ENCODE measurements at regions not wholly inside any gene's neighbourhood (a gene's known extent, or its start where the extent isn't known, plus 50 kb on each side); places are given as distances from the start of the nearest gene placed in this dataset.

DNA sequence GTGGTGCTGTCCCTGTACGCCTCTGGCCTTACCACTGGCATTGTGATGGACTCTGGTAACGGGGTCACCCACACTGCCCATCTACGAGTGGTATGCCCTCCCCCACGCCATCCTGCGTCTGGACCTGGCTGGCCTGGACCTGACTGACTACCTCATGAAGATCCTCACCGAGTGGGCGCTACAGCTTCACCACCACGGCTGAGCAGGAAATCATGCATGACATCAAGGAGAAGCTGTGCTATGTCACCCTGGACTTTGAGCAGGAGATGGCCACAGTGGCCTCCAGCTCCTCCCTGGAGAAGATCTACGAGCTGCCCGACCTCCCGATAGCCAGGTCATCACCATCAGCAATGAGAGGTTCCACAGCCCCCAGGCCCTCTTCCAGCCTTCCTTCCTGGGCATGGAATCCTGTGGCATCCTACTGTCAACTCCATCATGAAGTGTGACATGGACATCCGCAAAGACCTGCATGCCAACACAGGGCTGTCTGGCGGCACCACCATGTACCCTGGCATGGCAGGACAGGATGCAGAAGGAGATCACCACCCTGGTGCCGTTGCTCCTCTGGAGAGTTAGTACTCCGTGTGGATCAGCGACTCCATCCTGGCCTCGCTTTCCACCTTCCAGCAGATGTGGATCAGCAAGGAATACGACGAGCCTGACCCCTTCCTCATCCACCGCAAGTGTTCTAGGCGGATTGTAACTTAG is 434.2 kb upstream of the RGMB start:
- TF ChIP-seq, protein P1, sequence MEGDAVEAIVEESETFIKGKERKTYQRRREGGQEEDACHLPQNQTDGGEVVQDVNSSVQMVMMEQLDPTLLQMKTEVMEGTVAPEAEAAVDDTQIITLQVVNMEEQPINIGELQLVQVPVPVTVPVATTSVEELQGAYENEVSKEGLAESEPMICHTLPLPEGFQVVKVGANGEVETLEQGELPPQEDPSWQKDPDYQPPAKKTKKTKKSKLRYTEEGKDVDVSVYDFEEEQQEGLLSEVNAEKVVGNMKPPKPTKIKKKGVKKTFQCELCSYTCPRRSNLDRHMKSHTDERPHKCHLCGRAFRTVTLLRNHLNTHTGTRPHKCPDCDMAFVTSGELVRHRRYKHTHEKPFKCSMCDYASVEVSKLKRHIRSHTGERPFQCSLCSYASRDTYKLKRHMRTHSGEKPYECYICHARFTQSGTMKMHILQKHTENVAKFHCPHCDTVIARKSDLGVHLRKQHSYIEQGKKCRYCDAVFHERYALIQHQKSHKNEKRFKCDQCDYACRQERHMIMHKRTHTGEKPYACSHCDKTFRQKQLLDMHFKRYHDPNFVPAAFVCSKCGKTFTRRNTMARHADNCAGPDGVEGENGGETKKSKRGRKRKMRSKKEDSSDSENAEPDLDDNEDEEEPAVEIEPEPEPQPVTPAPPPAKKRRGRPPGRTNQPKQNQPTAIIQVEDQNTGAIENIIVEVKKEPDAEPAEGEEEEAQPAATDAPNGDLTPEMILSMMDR (IDR thresholded peaks at IDR 0.05) = no peak
- no peak for TF ChIP-seq POLR2A (IDR thresholded peaks at IDR 0.05)
